DMS79 treated with DMSO at 0.1 percent for 48 hours (cell line): ENCODE measurements at regions not wholly inside any gene's neighbourhood (a gene's known extent, or its start where the extent isn't known, plus 50 kb on each side); places are given as distances from the start of the nearest gene placed in this dataset.
"Not testable (repeated sequence)": the region's sequence is repeated elsewhere in the genome, so short reads cannot be mapped to it uniquely, and the experiment has no call there.

ENCODE experiments used
- DNase-seq: peaks from one replicate; lab custom pipeline; 2025; lab: John Stamatoyannopoulos, UW

- DNase-seq: no peak
Measured at GRCh38 chr1:213324859-213325258, 273.8 kb downstream of the RPS6KC1 start.

- DNase-seq: no peak
Measured at GRCh38 chr1:213325482-213325881, 274.4 kb downstream of the RPS6KC1 start.

- DNase-seq: no peak
Measured at GRCh38 chr1:213326281-213327016, 275.4 kb downstream of the RPS6KC1 start.

- no peak for DNase-seq
Measured at GRCh38 chr1:213327017-213327667, 276.1 kb downstream of the RPS6KC1 start.

GRCh38 chr1:213329406-213330008, 278.5 kb downstream of the RPS6KC1 start:
- DNase-seq: no peak

- no peak for DNase-seq
Measured at GRCh38 chr1:213330281-213330680, 279.2 kb downstream of the RPS6KC1 start.

GRCh38 chr1:213331631-213332175, 280.7 kb downstream of the RPS6KC1 start:
- no peak for DNase-seq

GRCh38 chr1:213332491-213332890, 281.4 kb downstream of the RPS6KC1 start:
- DNase-seq: no peak

GRCh38 chr1:213333121-213333520, 282.1 kb downstream of the RPS6KC1 start:
- DNase-seq: no peak

GRCh38 chr1:213335084-213335483, 284.0 kb downstream of the RPS6KC1 start:
- no peak for DNase-seq

GRCh38 chr1:213337025-213337678, 286.1 kb downstream of the RPS6KC1 start:
- no peak for DNase-seq

GRCh38 chr1:213340593-213340992, 289.6 kb downstream of the RPS6KC1 start:
- DNase-seq: no peak

GRCh38 chr1:213345621-213346020, 294.6 kb downstream of the RPS6KC1 start:
- no peak for DNase-seq

- no peak for DNase-seq
Measured at GRCh38 chr1:213357403-213357802, 306.4 kb downstream of the RPS6KC1 start.

- DNase-seq: not testable (repeated sequence)
Measured at GRCh38 chr1:213358368-213358767, 307.3 kb downstream of the RPS6KC1 start.

- DNase-seq: no peak
Measured at GRCh38 chr1:213362598-213362997, 311.6 kb downstream of the RPS6KC1 start.

GRCh38 chr1:213366141-213366831, 315.2 kb downstream of the RPS6KC1 start:
- no peak for DNase-seq

GRCh38 chr1:213369465-213369864, 318.4 kb downstream of the RPS6KC1 start:
- no peak for DNase-seq

GRCh38 chr1:213370523-213370922, 319.5 kb downstream of the RPS6KC1 start:
- no peak for DNase-seq

- no peak for DNase-seq
Measured at GRCh38 chr1:213371525-213371846, 320.4 kb downstream of the RPS6KC1 start.

GRCh38 chr1:213371847-213372619, 321.0 kb downstream of the RPS6KC1 start:
- no peak for DNase-seq
